ENCODE measurements at regions not wholly inside any gene's neighbourhood (a gene's known extent, or its start where the extent isn't known, plus 50 kb on each side); places are given as distances from the start of the nearest gene placed in this dataset.

DNA sequence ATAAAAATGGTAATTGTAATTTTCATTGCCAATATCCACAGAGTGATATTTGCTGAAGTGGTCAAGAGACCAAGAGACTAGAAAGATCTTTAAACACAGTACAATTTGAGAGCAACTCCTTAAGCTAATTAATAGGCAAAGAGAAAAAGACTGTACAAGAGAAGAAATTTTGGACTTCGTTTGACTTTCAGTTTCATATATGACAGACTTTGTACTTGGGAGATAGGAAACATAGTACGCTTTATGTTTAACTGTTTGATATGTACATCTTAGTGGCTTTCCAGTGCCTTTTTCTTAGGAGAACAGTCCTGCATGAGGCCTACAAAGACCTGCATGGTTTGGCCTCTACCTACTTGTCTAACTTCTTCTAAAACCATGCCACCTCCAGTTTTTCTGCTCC lies 1118.1 kb downstream of the TRHDE start:
- ATAC-seq = no peak
- Histone ChIP-seq H4K20me1 (replicated peaks; ENCODE audit: insufficient read depth) (no peaks in the 10 kb centered on the region), H3K9me2 (ENCODE audit: insufficient read depth) (no peaks in the 10 kb centered on the region), H3K27me3 (ENCODE audit: insufficient read depth) (no peaks in the 10 kb centered on the region), H3K36me3 (ENCODE audit: insufficient read depth) (no peaks in the 10 kb centered on the region), H2AFZ (peak overlapping the region; percentile 30; the same call in 1 of the 2 replicates), H3F3A (replicated peaks; ENCODE audit: low read depth) (no peaks in the 10 kb centered on the region), H3K27ac (ENCODE audit: low read depth) (no peak overlapping the region), H3K4me3 (no peak overlapping the region), H3K4me1 (ENCODE audit: insufficient read depth) (no peaks in the 10 kb centered on the region), H3K4me2 (no peak overlapping the region), H3K79me2 (replicated peaks; ENCODE audit: insufficient read depth) (no peaks in the 10 kb centered on the region)
- Mint-ChIP-seq H3K36me3 (ENCODE audit: low read depth) (no peaks in the 10 kb centered on the region), H3K27ac (no peak overlapping the region), H3K4me1 (no peaks in the 10 kb centered on the region), H3K9me3 (peaks cover 8% of the 10 kb centered on the region), H3K4me3 (no peak overlapping the region), H3K27me3 (ENCODE audit: insufficient read depth, low read depth, poor library complexity) (no peaks in the 10 kb centered on the region)
- TF ChIP-seq ZNF462 (CRISPR knock-in tag; IDR thresholded peaks at IDR 0.05) (no peak), POLR2AphosphoS5 (IDR thresholded peaks at IDR 0.05; ENCODE audit: low read depth) (no peak), JUNB (IDR thresholded peaks at IDR 0.05; ENCODE audit: unreplicated experiment) (no peak), ZNF331 (CRISPR knock-in tag; IDR thresholded peaks at IDR 0.05; ENCODE audit: low read depth) (no peak), EZH2phosphoT487 (IDR thresholded peaks at IDR 0.05; ENCODE audit: unreplicated experiment) (no peak), NANOG (IDR thresholded peaks at IDR 0.05; ENCODE audit: borderline replicate concordance) (no peak), STAT1 (IDR thresholded peaks at IDR 0.05; ENCODE audit: unreplicated experiment) (no peak), ZNF114 (CRISPR knock-in tag; IDR thresholded peaks at IDR 0.05) (no peak), CREB1 (CRISPR knock-in tag; IDR thresholded peaks at IDR 0.05; ENCODE audit: low read depth) (no peak), EZH2 (IDR thresholded peaks at IDR 0.05; ENCODE audit: low read depth, unreplicated experiment) (no peak)
- TF ChIP-seq, protein P1, sequence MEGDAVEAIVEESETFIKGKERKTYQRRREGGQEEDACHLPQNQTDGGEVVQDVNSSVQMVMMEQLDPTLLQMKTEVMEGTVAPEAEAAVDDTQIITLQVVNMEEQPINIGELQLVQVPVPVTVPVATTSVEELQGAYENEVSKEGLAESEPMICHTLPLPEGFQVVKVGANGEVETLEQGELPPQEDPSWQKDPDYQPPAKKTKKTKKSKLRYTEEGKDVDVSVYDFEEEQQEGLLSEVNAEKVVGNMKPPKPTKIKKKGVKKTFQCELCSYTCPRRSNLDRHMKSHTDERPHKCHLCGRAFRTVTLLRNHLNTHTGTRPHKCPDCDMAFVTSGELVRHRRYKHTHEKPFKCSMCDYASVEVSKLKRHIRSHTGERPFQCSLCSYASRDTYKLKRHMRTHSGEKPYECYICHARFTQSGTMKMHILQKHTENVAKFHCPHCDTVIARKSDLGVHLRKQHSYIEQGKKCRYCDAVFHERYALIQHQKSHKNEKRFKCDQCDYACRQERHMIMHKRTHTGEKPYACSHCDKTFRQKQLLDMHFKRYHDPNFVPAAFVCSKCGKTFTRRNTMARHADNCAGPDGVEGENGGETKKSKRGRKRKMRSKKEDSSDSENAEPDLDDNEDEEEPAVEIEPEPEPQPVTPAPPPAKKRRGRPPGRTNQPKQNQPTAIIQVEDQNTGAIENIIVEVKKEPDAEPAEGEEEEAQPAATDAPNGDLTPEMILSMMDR (conservative IDR thresholded peaks at IDR 0.05; ENCODE audit: low read depth in 2 of 2) = no peak
- TF ChIP-seq, protein P2, sequence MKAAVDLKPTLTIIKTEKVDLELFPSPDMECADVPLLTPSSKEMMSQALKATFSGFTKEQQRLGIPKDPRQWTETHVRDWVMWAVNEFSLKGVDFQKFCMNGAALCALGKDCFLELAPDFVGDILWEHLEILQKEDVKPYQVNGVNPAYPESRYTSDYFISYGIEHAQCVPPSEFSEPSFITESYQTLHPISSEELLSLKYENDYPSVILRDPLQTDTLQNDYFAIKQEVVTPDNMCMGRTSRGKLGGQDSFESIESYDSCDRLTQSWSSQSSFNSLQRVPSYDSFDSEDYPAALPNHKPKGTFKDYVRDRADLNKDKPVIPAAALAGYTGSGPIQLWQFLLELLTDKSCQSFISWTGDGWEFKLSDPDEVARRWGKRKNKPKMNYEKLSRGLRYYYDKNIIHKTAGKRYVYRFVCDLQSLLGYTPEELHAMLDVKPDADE (IDR thresholded peaks at IDR 0.05) = no peak
- TF ChIP-seq, protein P3, sequence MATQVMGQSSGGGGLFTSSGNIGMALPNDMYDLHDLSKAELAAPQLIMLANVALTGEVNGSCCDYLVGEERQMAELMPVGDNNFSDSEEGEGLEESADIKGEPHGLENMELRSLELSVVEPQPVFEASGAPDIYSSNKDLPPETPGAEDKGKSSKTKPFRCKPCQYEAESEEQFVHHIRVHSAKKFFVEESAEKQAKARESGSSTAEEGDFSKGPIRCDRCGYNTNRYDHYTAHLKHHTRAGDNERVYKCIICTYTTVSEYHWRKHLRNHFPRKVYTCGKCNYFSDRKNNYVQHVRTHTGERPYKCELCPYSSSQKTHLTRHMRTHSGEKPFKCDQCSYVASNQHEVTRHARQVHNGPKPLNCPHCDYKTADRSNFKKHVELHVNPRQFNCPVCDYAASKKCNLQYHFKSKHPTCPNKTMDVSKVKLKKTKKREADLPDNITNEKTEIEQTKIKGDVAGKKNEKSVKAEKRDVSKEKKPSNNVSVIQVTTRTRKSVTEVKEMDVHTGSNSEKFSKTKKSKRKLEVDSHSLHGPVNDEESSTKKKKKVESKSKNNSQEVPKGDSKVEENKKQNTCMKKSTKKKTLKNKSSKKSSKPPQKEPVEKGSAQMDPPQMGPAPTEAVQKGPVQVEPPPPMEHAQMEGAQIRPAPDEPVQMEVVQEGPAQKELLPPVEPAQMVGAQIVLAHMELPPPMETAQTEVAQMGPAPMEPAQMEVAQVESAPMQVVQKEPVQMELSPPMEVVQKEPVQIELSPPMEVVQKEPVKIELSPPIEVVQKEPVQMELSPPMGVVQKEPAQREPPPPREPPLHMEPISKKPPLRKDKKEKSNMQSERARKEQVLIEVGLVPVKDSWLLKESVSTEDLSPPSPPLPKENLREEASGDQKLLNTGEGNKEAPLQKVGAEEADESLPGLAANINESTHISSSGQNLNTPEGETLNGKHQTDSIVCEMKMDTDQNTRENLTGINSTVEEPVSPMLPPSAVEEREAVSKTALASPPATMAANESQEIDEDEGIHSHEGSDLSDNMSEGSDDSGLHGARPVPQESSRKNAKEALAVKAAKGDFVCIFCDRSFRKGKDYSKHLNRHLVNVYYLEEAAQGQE (IDR thresholded peaks at IDR 0.05; ENCODE audit: unreplicated experiment) = no peak
- DNase-seq (ENCODE audit: low spot score) = no peak

Measured in GM23338 (cell line).